ENCODE measurements at regions not wholly inside any gene's neighbourhood (a gene's known extent, or its start where the extent isn't known, plus 50 kb on each side); places are given as distances from the start of the nearest gene placed in this dataset.

- DNase-seq (ENCODE audit: insufficient read length, low spot score, missing footprints): no peak
- no peak overlapping the region for H2AFZ ChIP-seq (ENCODE audit: low read length)
- no peaks in the 10 kb centered on the region for H3K79me2 ChIP-seq (ENCODE audit: insufficient read depth, low read length)
- H3K27me3 ChIP-seq (ENCODE audit: insufficient read depth, low read length): no peaks in the 10 kb centered on the region
- H3K4me3 ChIP-seq (ENCODE audit: insufficient read depth, low read length): no peak overlapping the region
- no peaks in the 10 kb centered on the region for H3K4me1 ChIP-seq (ENCODE audit: insufficient read depth, low read length)
- no peaks in the 10 kb centered on the region for H3K9me3 ChIP-seq (ENCODE audit: low read depth, low read length)
- no peaks in the 10 kb centered on the region for H3K36me3 ChIP-seq (ENCODE audit: insufficient read depth, low read length)
- no peak for TF ChIP-seq CTCF (IDR thresholded peaks at IDR 0.05; ENCODE audit: extremely low read depth, low read depth, low read length)
- no peak overlapping the region for H3K27ac ChIP-seq (ENCODE audit: low read depth, low read length)
- no peaks in the 10 kb centered on the region for H4K20me1 ChIP-seq (ENCODE audit: insufficient read depth, low read length)
- no peak overlapping the region for H3K4me2 ChIP-seq (ENCODE audit: insufficient read depth, low read length)
Observed at GRCh38 chr13:89199138-89199537, 1528.0 kb downstream of the SLITRK5 start.

GRCh38 chr13:89204435-89204834, 1533.3 kb downstream of the SLITRK5 start:
- H2AFZ ChIP-seq (ENCODE audit: low read length): no peak overlapping the region

GRCh38 chr13:89205856-89206520, 1534.8 kb downstream of the SLITRK5 start:
- no peak overlapping the region for H3K4me3 ChIP-seq (ENCODE audit: insufficient read depth, low read length)
- H2AFZ ChIP-seq (ENCODE audit: low read length): no peak overlapping the region
- no peaks in the 10 kb centered on the region for H3K36me3 ChIP-seq (ENCODE audit: insufficient read depth, low read length)
- no peaks in the 10 kb centered on the region for H3K79me2 ChIP-seq (ENCODE audit: insufficient read depth, low read length)
- H4K20me1 ChIP-seq (ENCODE audit: insufficient read depth, low read length): no peaks in the 10 kb centered on the region
- H3K4me1 ChIP-seq (ENCODE audit: insufficient read depth, low read length): no peaks in the 10 kb centered on the region
- H3K9me3 ChIP-seq (ENCODE audit: low read depth, low read length): no peaks in the 10 kb centered on the region
- H3K27ac ChIP-seq (ENCODE audit: low read depth, low read length): no peak overlapping the region
- no peaks in the 10 kb centered on the region for H3K27me3 ChIP-seq (ENCODE audit: insufficient read depth, low read length)
- no peak overlapping the region for H3K4me2 ChIP-seq (ENCODE audit: insufficient read depth, low read length)
- TF ChIP-seq CTCF (IDR thresholded peaks at IDR 0.05; ENCODE audit: extremely low read depth, low read depth, low read length): no peak
- DNase-seq (ENCODE audit: insufficient read length, low spot score, missing footprints): no peak

More at GRCh38 chr13:89204435-89204834, 1533.3 kb downstream of the SLITRK5 start:
- no peak for TF ChIP-seq CTCF (IDR thresholded peaks at IDR 0.05; ENCODE audit: extremely low read depth, low read depth, low read length)
- no peaks in the 10 kb centered on the region for H3K79me2 ChIP-seq (ENCODE audit: insufficient read depth, low read length)
- DNase-seq (ENCODE audit: insufficient read length, low spot score, missing footprints): no peak
- no peaks in the 10 kb centered on the region for H3K4me1 ChIP-seq (ENCODE audit: insufficient read depth, low read length)
- no peaks in the 10 kb centered on the region for H3K27me3 ChIP-seq (ENCODE audit: insufficient read depth, low read length)
- H3K27ac ChIP-seq (ENCODE audit: low read depth, low read length): no peak overlapping the region
- no peak overlapping the region for H3K4me2 ChIP-seq (ENCODE audit: insufficient read depth, low read length)
- H4K20me1 ChIP-seq (ENCODE audit: insufficient read depth, low read length): no peaks in the 10 kb centered on the region
- no peaks in the 10 kb centered on the region for H3K36me3 ChIP-seq (ENCODE audit: insufficient read depth, low read length)
- H3K4me3 ChIP-seq (ENCODE audit: insufficient read depth, low read length): no peak overlapping the region
- no peaks in the 10 kb centered on the region for H3K9me3 ChIP-seq (ENCODE audit: low read depth, low read length)

- no peaks in the 10 kb centered on the region for H3K27me3 ChIP-seq (ENCODE audit: insufficient read depth, low read length)
- H3K4me1 ChIP-seq (ENCODE audit: insufficient read depth, low read length): no peaks in the 10 kb centered on the region
- no peak overlapping the region for H3K4me2 ChIP-seq (ENCODE audit: insufficient read depth, low read length)
- no peaks in the 10 kb centered on the region for H3K36me3 ChIP-seq (ENCODE audit: insufficient read depth, low read length)
- no peak for TF ChIP-seq CTCF (IDR thresholded peaks at IDR 0.05; ENCODE audit: extremely low read depth, low read depth, low read length)
- H3K27ac ChIP-seq (ENCODE audit: low read depth, low read length): no peak overlapping the region
- no peak overlapping the region for H3K4me3 ChIP-seq (ENCODE audit: insufficient read depth, low read length)
- H2AFZ ChIP-seq (ENCODE audit: low read length): no peak overlapping the region
- DNase-seq (ENCODE audit: insufficient read length, low spot score, missing footprints): no peak
- H3K9me3 ChIP-seq (ENCODE audit: low read depth, low read length): no peaks in the 10 kb centered on the region
- H4K20me1 ChIP-seq (ENCODE audit: insufficient read depth, low read length): no peaks in the 10 kb centered on the region
- H3K79me2 ChIP-seq (ENCODE audit: insufficient read depth, low read length): no peaks in the 10 kb centered on the region
Observed at GRCh38 chr13:89212186-89212585, 1541.0 kb downstream of the SLITRK5 start.

All from osteoblast (primary cell).